Endothelial cell of umbilical vein (primary cell): ENCODE measurements at regions not wholly inside any gene's neighbourhood (a gene's known extent, or its start where the extent isn't known, plus 50 kb on each side); places are given as distances from the start of the nearest gene placed in this dataset.

Source experiments
- BruUV-seq: library from RNA; stranded (reverse); fragments of 400-500 nt; replicated peaks from 2 replicates; lab custom pipeline; 2021; lab: Mats Ljungman, UMichigan
- CTCF ChIA-PET: fragments of 300-600, 350-600 bp; sonication (Branson Sonifier 250); formaldehyde crosslinking; loops from one replicate; lab custom pipeline; 2021; ENCODE audit warnings: antibody characterized with exemption, inconsistent platforms; lab: Charles Lee
- POLR2A ChIA-PET: fragments of 300-600, 350-600 bp; sonication (Branson Sonifier 250); formaldehyde crosslinking; loops from one replicate; lab custom pipeline; 2021; ENCODE audit warnings: antibody characterized with exemption, inconsistent platforms; lab: Charles Lee
- DNase-seq: peaks from one replicate; pipeline ENCODE4 v3.0.0-alpha.2; 2011; ENCODE audit warnings: low read depth, low spot score
- FAIRE-seq: peaks from 2 replicates; lab custom pipeline; 2011; peaks lifted over from hg19 to GRCh38; lab: Jason Lieb, UNC
- H2AFZ ChIP-seq: 2 replicates; pipeline ENCODE4 v1.6.0; 2012; ENCODE audit warnings: low read depth, low read length, control low read depth, inconsistent platforms
- H3K27ac ChIP-seq: 2 replicates; pipeline ENCODE4 v1.5.1; 2011; ENCODE audit warnings: low read depth, mild to moderate bottlenecking, control low read depth, low read length, moderate library complexity; ENCODE audit not compliant: insufficient read depth
- H3K27me3 ChIP-seq, 2 experiments: 2 replicates each; pipeline versions ENCODE4 v1.6.0 to v1.6.1; 2011; ENCODE audit warnings: low read length in 2 of 2, mixed read lengths in 1 of 2; ENCODE audit not compliant: control insufficient read depth in 2 of 2, insufficient read depth in 2 of 2
- H3K36me3 ChIP-seq, 2 experiments: 2 replicates in 1 of 2; 3 replicates in 1 of 2; pipeline ENCODE4 v1.5.1; 2011; ENCODE audit warnings: low read length in 2 of 2, mild to moderate bottlenecking in 1 of 2, moderate library complexity in 1 of 2; ENCODE audit not compliant: control insufficient read depth in 2 of 2, insufficient read depth in 2 of 2; ENCODE audit errors: extremely low read depth in 1 of 2
- H3K4me1 ChIP-seq: 3 replicates; pipeline ENCODE4 v1.5.1; 2011; ENCODE audit warnings: mild to moderate bottlenecking, low read length; ENCODE audit not compliant: control insufficient read depth, insufficient read depth; ENCODE audit errors: extremely low read depth
- H3K4me2 ChIP-seq: 2 replicates; pipeline ENCODE4 v1.6.1; 2011; ENCODE audit warnings: low read length, control low read depth, mixed read lengths; ENCODE audit not compliant: insufficient read depth
- H3K4me3 ChIP-seq, 3 experiments: fragments of 200-600 bp in 1 of 3; sonication (generic), shearing (Covaris generic) in 1 of 3; replicated peaks in 1 of 3; 2 replicates each; pipeline ENCODE4 v1.5.1; 2011 to 2016; ENCODE audit warnings: control low read depth in 3 of 3, low read length in 3 of 3, mild to moderate bottlenecking in 2 of 3, inconsistent platforms in 1 of 3, low read depth in 1 of 3, moderate library complexity in 1 of 3; ENCODE audit not compliant: insufficient read depth in 1 of 3
- H3K79me2 ChIP-seq: 2 replicates; pipeline ENCODE4 v1.6.0; 2012; ENCODE audit warnings: low read length, inconsistent platforms; ENCODE audit not compliant: control insufficient read depth, insufficient read depth
- H3K9ac ChIP-seq: replicated peaks from 2 replicates; pipeline ENCODE3; 2011; ENCODE audit warnings: low read length, control low read depth; ENCODE audit not compliant: insufficient read depth; ENCODE audit errors: extremely low read depth
- H3K9me1 ChIP-seq: replicated peaks from 3 replicates; pipeline ENCODE4 v1.6.0; 2011; ENCODE audit warnings: mild to moderate bottlenecking, low read length; ENCODE audit not compliant: control insufficient read depth, insufficient read depth; ENCODE audit errors: extremely low read depth
- H3K9me3 ChIP-seq: replicated peaks from 2 replicates; pipeline ENCODE4 v1.5.1; 2012; ENCODE audit warnings: low read length, inconsistent platforms; ENCODE audit not compliant: control insufficient read depth, insufficient read depth
- H4K20me1 ChIP-seq: replicated peaks from 2 replicates; pipeline ENCODE3; 2011; ENCODE audit warnings: mild to moderate bottlenecking, low read length; ENCODE audit not compliant: control insufficient read depth, insufficient read depth; ENCODE audit errors: extremely low read depth
- EZH2 ChIP-seq: IDR thresholded peaks from 2 replicates; pipeline ENCODE4 v1.6.1; 2012; ENCODE audit warnings: borderline replicate concordance, low read depth, mild to moderate bottlenecking, moderate library complexity, low read length, inconsistent platforms; ENCODE audit not compliant: severe bottlenecking
- FOS ChIP-seq: IDR thresholded peaks from 2 replicates; pipeline ENCODE4 v1.6.1; 2011; ENCODE audit warnings: mild to moderate bottlenecking, low read length, moderate library complexity, borderline replicate concordance; ENCODE audit not compliant: insufficient read depth
- GATA2 ChIP-seq: IDR thresholded peaks from 2 replicates; pipeline ENCODE4 v1.7.0; 2011; ENCODE audit warnings: low read depth, mild to moderate bottlenecking, moderate library complexity, mixed read lengths, low read length; ENCODE audit not compliant: insufficient read length, insufficient read depth
- JUN ChIP-seq: IDR thresholded peaks from 2 replicates; pipeline ENCODE4 v1.6.1; 2011; ENCODE audit warnings: borderline replicate concordance, low read depth; ENCODE audit not compliant: insufficient read length, insufficient read depth
- MYC ChIP-seq: IDR thresholded peaks from one replicate; pipeline ENCODE4 v1.6.1; 2011; ENCODE audit warnings: mild to moderate bottlenecking, low read depth, low read length
- POLR2A ChIP-seq: IDR thresholded peaks from 2 replicates; pipeline ENCODE4 v1.6.1; 2012; ENCODE audit warnings: low read depth, mild to moderate bottlenecking, control low read depth, low read length
- POLR2AphosphoS5 ChIP-seq: IDR thresholded peaks from 2 replicates; pipeline ENCODE4 v1.6.1; 2012; ENCODE audit warnings: low read depth, mild to moderate bottlenecking, control low read depth, low read length, moderate library complexity; ENCODE audit not compliant: insufficient read depth
- dilution Hi-C: fragments of 300-500 bp; cut with MboI; formaldehyde crosslinking; loops from one replicate; pipeline ENCODE4 v1.15.0; 2019; ENCODE audit warnings: low sequenced_read_pairs; ENCODE audit not compliant: extremely low pct_ligation_motif_present
- intact Hi-C: fragments of 100-400 bp; cut with micrococcal nuclease; formaldehyde crosslinking; loops from one replicate; pipeline ENCODE4 v1.10.0; 2022
- TF ChIP-seq, protein P1 (sequence below), 2 donors: IDR thresholded peaks; 1 replicate in 1 of 2; 2 replicates in 1 of 2; pipeline ENCODE4 v1.5.1; 2011; ENCODE audit warnings: low read length in 2 of 2, mild to moderate bottlenecking in 2 of 2, moderate library complexity in 2 of 2, control low read depth in 1 of 2, inconsistent platforms in 1 of 2, low read depth in 1 of 2; ENCODE audit not compliant: insufficient read depth in 1 of 2; ENCODE audit errors: extremely low read depth in 1 of 2
- TF ChIP-seq, protein P2 (sequence below): IDR thresholded peaks from 2 replicates; pipeline ENCODE4 v1.6.1; 2011; ENCODE audit not compliant: insufficient read depth, insufficient read length

DNA sequence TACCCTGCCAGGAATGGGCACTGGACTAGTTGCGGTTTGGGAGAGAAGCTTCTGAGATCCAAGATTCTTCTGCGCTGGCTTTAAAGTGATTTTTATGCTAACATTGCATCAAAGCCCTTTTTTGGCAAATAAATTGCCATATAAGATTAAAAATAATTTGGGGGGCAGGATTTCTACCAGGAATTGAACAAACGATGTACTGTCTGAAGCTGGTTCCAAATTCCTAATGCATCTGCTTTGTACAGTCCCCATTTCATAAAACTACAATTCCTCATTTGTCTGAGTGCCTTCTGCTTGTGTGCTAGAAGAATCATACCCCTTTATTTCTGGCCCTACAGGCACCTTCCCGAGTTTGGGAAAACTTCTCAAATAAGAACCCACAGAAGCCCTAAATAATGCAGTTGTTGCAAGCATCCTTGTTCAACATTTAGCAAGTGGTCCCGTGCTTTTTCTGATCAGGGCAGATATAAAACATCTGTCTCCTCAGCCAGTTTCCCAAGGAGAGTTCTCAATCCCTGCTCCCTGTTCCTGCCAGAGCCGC, 349.7 kb downstream of the PTEN start:
- H3K9me3 ChIP-seq: no peaks in the 10 kb centered on the region
- H3K36me3 ChIP-seq: no peaks in the 10 kb centered on the region
- TF ChIP-seq FOS (no peak), EZH2 (no peak), MYC (no peak), POLR2AphosphoS5 (no peak), POLR2A (no peak), JUN (no peak), GATA2 (no peak)
- TF ChIP-seq, protein P1, sequence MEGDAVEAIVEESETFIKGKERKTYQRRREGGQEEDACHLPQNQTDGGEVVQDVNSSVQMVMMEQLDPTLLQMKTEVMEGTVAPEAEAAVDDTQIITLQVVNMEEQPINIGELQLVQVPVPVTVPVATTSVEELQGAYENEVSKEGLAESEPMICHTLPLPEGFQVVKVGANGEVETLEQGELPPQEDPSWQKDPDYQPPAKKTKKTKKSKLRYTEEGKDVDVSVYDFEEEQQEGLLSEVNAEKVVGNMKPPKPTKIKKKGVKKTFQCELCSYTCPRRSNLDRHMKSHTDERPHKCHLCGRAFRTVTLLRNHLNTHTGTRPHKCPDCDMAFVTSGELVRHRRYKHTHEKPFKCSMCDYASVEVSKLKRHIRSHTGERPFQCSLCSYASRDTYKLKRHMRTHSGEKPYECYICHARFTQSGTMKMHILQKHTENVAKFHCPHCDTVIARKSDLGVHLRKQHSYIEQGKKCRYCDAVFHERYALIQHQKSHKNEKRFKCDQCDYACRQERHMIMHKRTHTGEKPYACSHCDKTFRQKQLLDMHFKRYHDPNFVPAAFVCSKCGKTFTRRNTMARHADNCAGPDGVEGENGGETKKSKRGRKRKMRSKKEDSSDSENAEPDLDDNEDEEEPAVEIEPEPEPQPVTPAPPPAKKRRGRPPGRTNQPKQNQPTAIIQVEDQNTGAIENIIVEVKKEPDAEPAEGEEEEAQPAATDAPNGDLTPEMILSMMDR (IDR thresholded peaks at IDR 0.05; ENCODE audit: extremely low read depth in 1 of 2, insufficient read depth in 1 of 2, low read depth in 1 of 2, low read length in 2 of 2): no peak
- TF ChIP-seq, protein P2, sequence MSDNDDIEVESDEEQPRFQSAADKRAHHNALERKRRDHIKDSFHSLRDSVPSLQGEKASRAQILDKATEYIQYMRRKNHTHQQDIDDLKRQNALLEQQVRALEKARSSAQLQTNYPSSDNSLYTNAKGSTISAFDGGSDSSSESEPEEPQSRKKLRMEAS: no peak
- H3K79me2 ChIP-seq: no peaks in the 10 kb centered on the region
- H3K27ac ChIP-seq: no peak overlapping the region
- H3K27me3 ChIP-seq: peaks cover 0 to 4% of the 10 kb centered on the region in 2 experiments
- H3K4me2 ChIP-seq: no peak overlapping the region
- intact Hi-C loops (no loop called here), dilution Hi-C loops (no loop called here)
- no peaks in the 10 kb centered on the region for H3K4me1 ChIP-seq
- DNase-seq: no peak
- no peak overlapping the region for H3K9ac ChIP-seq
- ChIA-PET CTCF (no interaction called here), POLR2A (no interaction called here)
- H3K4me3 ChIP-seq: no peak overlapping the region
- H2AFZ ChIP-seq: no peak overlapping the region
- no peaks in the 10 kb centered on the region for H3K9me1 ChIP-seq
- no peak for FAIRE-seq
- H4K20me1 ChIP-seq: no peaks in the 10 kb centered on the region
- BruUV-seq: no TSS peak
